ENCODE measurements at regions not wholly inside any gene's neighbourhood (a gene's known extent, or its start where the extent isn't known, plus 50 kb on each side); places are given as distances from the start of the nearest gene placed in this dataset.

- no peak for TF ChIP-seq CTCF (IDR thresholded peaks at IDR 0.05)
- no peak overlapping the region for H3K4me3 ChIP-seq
- H3K27me3 ChIP-seq (replicated peaks; ENCODE audit: insufficient read depth), result no peaks in the 10 kb centered on the region
- H3K4me1 ChIP-seq (ENCODE audit: control insufficient read depth in 1 of 2, low read depth in 2 of 2), result no peaks in the 10 kb centered on the region
- no peaks in the 10 kb centered on the region for H3K9me3 ChIP-seq
- no peak for DNase-seq (ENCODE audit: low spot score)
- ATAC-seq (ENCODE audit: insufficient number of reproducible peaks, low FRiP score, low read depth), result no peak
- H3K27ac ChIP-seq, result no peak overlapping the region
- no peaks in the 10 kb centered on the region for H3K36me3 ChIP-seq
Observed at GRCh38 chr2:150222942-150223341, 264.5 kb downstream of the RND3 start.

GRCh38 chr2:150222379-150222778 lies 265.1 kb downstream of the RND3 start:
- ATAC-seq (ENCODE audit: insufficient number of reproducible peaks, low FRiP score, low read depth), result no peak

GRCh38 chr2:150219861-150220260 lies 267.6 kb downstream of the RND3 start:
- TF ChIP-seq CTCF (IDR thresholded peaks at IDR 0.05), result no peak
- Histone ChIP-seq H3K4me3 (no peak overlapping the region), H3K36me3 (no peaks in the 10 kb centered on the region), H3K27me3 (replicated peaks; ENCODE audit: insufficient read depth) (no peaks in the 10 kb centered on the region), H3K9me3 (no peaks in the 10 kb centered on the region), H3K27ac (no peak overlapping the region), H3K4me1 (ENCODE audit: control insufficient read depth in 1 of 2, low read depth in 2 of 2) (no peaks in the 10 kb centered on the region)
- DNase-seq (ENCODE audit: low spot score) (no peak), ATAC-seq (ENCODE audit: insufficient number of reproducible peaks, low FRiP score, low read depth) (no peak)

More at GRCh38 chr2:150222379-150222778, 265.1 kb downstream of the RND3 start:
- no peak for TF ChIP-seq CTCF (IDR thresholded peaks at IDR 0.05)
- DNase-seq (ENCODE audit: low spot score), result no peak
- Histone ChIP-seq H3K27ac (no peak overlapping the region), H3K4me3 (no peak overlapping the region), H3K27me3 (replicated peaks; ENCODE audit: insufficient read depth) (no peaks in the 10 kb centered on the region), H3K4me1 (ENCODE audit: control insufficient read depth in 1 of 2, low read depth in 2 of 2) (no peaks in the 10 kb centered on the region), H3K36me3 (no peaks in the 10 kb centered on the region), H3K9me3 (no peaks in the 10 kb centered on the region)

- H3K9me3 ChIP-seq, result no peaks in the 10 kb centered on the region
- TF ChIP-seq CTCF (IDR thresholded peaks at IDR 0.05), result no peak
- H3K4me1 ChIP-seq (ENCODE audit: control insufficient read depth in 1 of 2, low read depth in 2 of 2), result peaks cover 8 to 20% of the 10 kb centered on the region in 2 donors
- H3K27ac ChIP-seq, result no peak overlapping the region
- DNase-seq (ENCODE audit: low spot score) (no peak), ATAC-seq (ENCODE audit: insufficient number of reproducible peaks, low FRiP score, low read depth) (no peak)
- H3K4me3 ChIP-seq, result no peak overlapping the region
- H3K27me3 ChIP-seq (replicated peaks; ENCODE audit: insufficient read depth), result no peaks in the 10 kb centered on the region
- no peaks in the 10 kb centered on the region for H3K36me3 ChIP-seq
Observed at GRCh38 chr2:150215041-150215440, 272.4 kb downstream of the RND3 start.

GRCh38 chr2:150214626-150215025 lies 272.8 kb downstream of the RND3 start:
- H3K27me3 ChIP-seq (replicated peaks; ENCODE audit: insufficient read depth), result no peaks in the 10 kb centered on the region
- H3K4me1 ChIP-seq (ENCODE audit: control insufficient read depth in 1 of 2, low read depth in 2 of 2), result peaks cover 8 to 24% of the 10 kb centered on the region in 2 donors
- no peak for TF ChIP-seq CTCF (IDR thresholded peaks at IDR 0.05)
- no peak overlapping the region for H3K27ac ChIP-seq
- ATAC-seq (ENCODE audit: insufficient number of reproducible peaks, low FRiP score, low read depth) (no peak), DNase-seq (ENCODE audit: low spot score) (no peak)
- no peak overlapping the region for H3K4me3 ChIP-seq
- no peaks in the 10 kb centered on the region for H3K9me3 ChIP-seq
- no peaks in the 10 kb centered on the region for H3K36me3 ChIP-seq

Measured in thoracic aorta (tissue), 2 donors.